WERI-Rb-1 (cell line): ENCODE measurements at regions not wholly inside any gene's neighbourhood (a gene's known extent, or its start where the extent isn't known, plus 50 kb on each side); places are given as distances from the start of the nearest gene placed in this dataset.

Source experiments
- DNase-seq: peaks from one replicate; pipeline ENCODE4 v3.0.0-alpha.2; 2020
- H3K27ac ChIP-seq: fragments of 250-450 bp; sonication (Bioruptor Pico); 2 replicates; pipeline ENCODE4 v1.5.1; 2020; ENCODE audit warnings: mild to moderate bottlenecking, moderate library complexity
- H3K27me3 ChIP-seq: fragments of 250-450 bp; sonication (Bioruptor Pico); 2 replicates; pipeline ENCODE4 v1.5.1; 2021; ENCODE audit warnings: mild to moderate bottlenecking, low read depth, moderate library complexity; ENCODE audit not compliant: insufficient read depth, severe bottlenecking
- H3K36me3 ChIP-seq: fragments of 250-450 bp; sonication (Bioruptor Pico); 2 replicates; pipeline ENCODE4 v1.5.1; 2020; ENCODE audit warnings: mild to moderate bottlenecking, moderate library complexity
- H3K4me3 ChIP-seq: 2 replicates; pipeline ENCODE4 v1.5.1; 2011; ENCODE audit warnings: low read depth, mild to moderate bottlenecking, control low read depth, low read length
- H3K9me3 ChIP-seq: fragments of 250-450 bp; sonication (Bioruptor Pico); 2 replicates; pipeline ENCODE4 v1.5.1; 2021; ENCODE audit warnings: mild to moderate bottlenecking, moderate library complexity; ENCODE audit not compliant: severe bottlenecking
- CTCF ChIP-seq: IDR thresholded peaks from 2 replicates; pipeline ENCODE4 v1.5.1; 2011; ENCODE audit warnings: low read depth, mild to moderate bottlenecking, control low read depth, inconsistent platforms, low read length

- no peak overlapping the region for H3K27ac ChIP-seq
- no peak overlapping the region for H3K4me3 ChIP-seq
- no peaks in the 10 kb centered on the region for H3K9me3 ChIP-seq
- DNase-seq: no peak
- no peaks in the 10 kb centered on the region for H3K27me3 ChIP-seq
- no peak for TF ChIP-seq CTCF
- H3K36me3 ChIP-seq: no peaks in the 10 kb centered on the region
Observed at GRCh38 chr2:7785700-7786099, 868.5 kb downstream of the RNF144A start.

- H3K4me3 ChIP-seq: no peak overlapping the region
- no peaks in the 10 kb centered on the region for H3K9me3 ChIP-seq
- no peak overlapping the region for H3K27ac ChIP-seq
- no peak for TF ChIP-seq CTCF
- no peak for DNase-seq
- no peaks in the 10 kb centered on the region for H3K36me3 ChIP-seq
- no peaks in the 10 kb centered on the region for H3K27me3 ChIP-seq
Observed at GRCh38 chr2:7788736-7789135, 871.5 kb downstream of the RNF144A start.

- Histone ChIP-seq H3K4me3 (no peak overlapping the region), H3K27me3 (no peaks in the 10 kb centered on the region), H3K36me3 (no peaks in the 10 kb centered on the region), H3K9me3 (no peaks in the 10 kb centered on the region), H3K27ac (no peak overlapping the region)
- no peak for TF ChIP-seq CTCF
- DNase-seq: no peak
Observed at GRCh38 chr2:7792031-7792651, 874.9 kb downstream of the RNF144A start.

GRCh38 chr2:7795778-7796563 is 878.8 kb downstream of the RNF144A start:
- Histone ChIP-seq H3K27me3 (no peaks in the 10 kb centered on the region), H3K36me3 (no peaks in the 10 kb centered on the region), H3K4me3 (no peak overlapping the region), H3K27ac (0 out of 2 replicates have a peak overlapping the region, but pooled peaks have one; percentile 7), H3K9me3 (peaks cover 5% of the 10 kb centered on the region)
- no peak for DNase-seq
- no peak for TF ChIP-seq CTCF

GRCh38 chr2:7800031-7800430 is 881.8 kb upstream of the ID2 start:
- no peak overlapping the region for H3K27ac ChIP-seq
- H3K4me3 ChIP-seq: no peak overlapping the region
- no peak for DNase-seq
- TF ChIP-seq CTCF: no peak
- peaks cover 15% of the 10 kb centered on the region for H3K9me3 ChIP-seq
- no peaks in the 10 kb centered on the region for H3K36me3 ChIP-seq
- no peaks in the 10 kb centered on the region for H3K27me3 ChIP-seq

- TF ChIP-seq CTCF: no peak
- Histone ChIP-seq H3K27ac (no peak overlapping the region), H3K4me3 (no peak overlapping the region), H3K27me3 (no peaks in the 10 kb centered on the region), H3K9me3 (peaks cover 15% of the 10 kb centered on the region), H3K36me3 (no peaks in the 10 kb centered on the region)
- no peak for DNase-seq
Observed at GRCh38 chr2:7801212-7801611, 880.6 kb upstream of the ID2 start.
